Ectodermal cell (in vitro differentiated cells): ENCODE measurements at regions not wholly inside any gene's neighbourhood (a gene's known extent, or its start where the extent isn't known, plus 50 kb on each side); places are given as distances from the start of the nearest gene placed in this dataset.
"Not testable (repeated sequence)": the region's sequence is repeated elsewhere in the genome, so short reads cannot be mapped to it uniquely, and the experiment has no call there.

Source experiments
- H3K27ac ChIP-seq: 2 replicates; pipeline ENCODE4 v1.7.0; 2013; ENCODE audit warnings: mild to moderate bottlenecking, low read depth, low read length; ENCODE audit not compliant: insufficient read depth, poor library complexity, severe bottlenecking
- H3K27me3 ChIP-seq: 2 replicates; pipeline ENCODE4 v1.7.0; 2013; ENCODE audit warnings: mild to moderate bottlenecking, low read length; ENCODE audit not compliant: insufficient read depth, control insufficient read depth, poor library complexity, severe bottlenecking
- H3K36me3 ChIP-seq: one replicate; pipeline ENCODE4 v1.7.0; 2013; ENCODE audit warnings: low read length; ENCODE audit not compliant: control insufficient read depth, insufficient read depth
- H3K4me1 ChIP-seq: one replicate; pipeline ENCODE4 v1.7.0; 2013; ENCODE audit warnings: low read length; ENCODE audit not compliant: control insufficient read depth, insufficient read depth
- H3K4me3 ChIP-seq: 2 replicates; pipeline ENCODE4 v1.7.0; 2013; ENCODE audit warnings: low read depth, low read length, control low read depth; ENCODE audit not compliant: insufficient read depth
- H3K9me3 ChIP-seq: 2 replicates; pipeline ENCODE4 v1.7.0; 2013; ENCODE audit warnings: mild to moderate bottlenecking, low read length, moderate library complexity; ENCODE audit not compliant: control insufficient read depth
- WGBS, 2 experiments: methylation state at CpG; one replicate each; pipeline ENCODE4 v1.1.7; 2013; ENCODE audit warnings: missing lambda C conversion rate in 2 of 2; 5-methylcytosine and 5-hydroxymethylcytosine counted together

GRCh38 chr12:93994721-93995120, 153.7 kb upstream of the PLXNC1 start:
- Histone ChIP-seq H3K27me3 (no peaks in the 10 kb centered on the region), H3K4me1 (no peaks in the 10 kb centered on the region), H3K36me3 (no peaks in the 10 kb centered on the region), H3K27ac (no peak overlapping the region), H3K9me3 (no peaks in the 10 kb centered on the region), H3K4me3 (no peak overlapping the region)
- 85 to 94% methylated on average over 2 of the region's 2 CpGs for WGBS, 2 experiments

- WGBS, 2 experiments: 86 to 100% methylated on average over 1 of the region's 1 CpG
- no peak overlapping the region for H3K4me3 ChIP-seq
- no peaks in the 10 kb centered on the region for H3K36me3 ChIP-seq
- H3K27me3 ChIP-seq: no peaks in the 10 kb centered on the region
- H3K9me3 ChIP-seq: no peaks in the 10 kb centered on the region
- H3K27ac ChIP-seq: no peak overlapping the region
- H3K4me1 ChIP-seq: no peaks in the 10 kb centered on the region
Measured at GRCh38 chr12:93996321-93996720, 152.1 kb upstream of the PLXNC1 start.

GRCh38 chr12:94001691-94002090, 146.7 kb upstream of the PLXNC1 start:
- H3K4me1 ChIP-seq: no peaks in the 10 kb centered on the region
- H3K27ac ChIP-seq: no peak overlapping the region
- H3K9me3 ChIP-seq: no peaks in the 10 kb centered on the region
- no peaks in the 10 kb centered on the region for H3K27me3 ChIP-seq
- WGBS, 2 experiments: no CpG with 5 or more reads among the region's 1 CpG
- no peaks in the 10 kb centered on the region for H3K36me3 ChIP-seq
- no peak overlapping the region for H3K4me3 ChIP-seq

- not testable (repeated sequence) for H3K4me1 ChIP-seq, H3K4me3 ChIP-seq, H3K36me3 ChIP-seq, H3K9me3 ChIP-seq, H3K27ac ChIP-seq, H3K27me3 ChIP-seq
- 89 to 93% methylated on average over 1 of the region's 1 CpG for WGBS, 2 experiments
Measured at GRCh38 chr12:94002925-94003324, 145.5 kb upstream of the PLXNC1 start.

GRCh38 chr12:94007833-94008232, 140.5 kb upstream of the PLXNC1 start:
- H3K36me3 ChIP-seq, H3K27ac ChIP-seq, H3K4me1 ChIP-seq, H3K27me3 ChIP-seq, H3K9me3 ChIP-seq, H3K4me3 ChIP-seq: not testable (repeated sequence)
- 74 to 78% methylated on average over 6 of the region's 6 CpGs for WGBS, 2 experiments

- 51% methylated on average over 2 to 3 of the region's 3 CpGs for WGBS, 2 experiments
- no peaks in the 10 kb centered on the region for H3K27me3 ChIP-seq
- H3K4me1 ChIP-seq: no peaks in the 10 kb centered on the region
- no peaks in the 10 kb centered on the region for H3K9me3 ChIP-seq
- H3K36me3 ChIP-seq: no peaks in the 10 kb centered on the region
- H3K27ac ChIP-seq: no peak overlapping the region
- no peak overlapping the region for H3K4me3 ChIP-seq
Measured at GRCh38 chr12:94010307-94010706, 138.1 kb upstream of the PLXNC1 start.

- Histone ChIP-seq H3K4me1 (no peaks in the 10 kb centered on the region), H3K9me3 (no peaks in the 10 kb centered on the region), H3K27ac (no peak overlapping the region), H3K4me3 (no peak overlapping the region), H3K36me3 (no peaks in the 10 kb centered on the region), H3K27me3 (no peaks in the 10 kb centered on the region)
- 96 to 100% methylated on average over 2 of the region's 2 CpGs for WGBS, 2 experiments
Measured at GRCh38 chr12:94012071-94012470, 136.3 kb upstream of the PLXNC1 start.

GRCh38 chr12:94012590-94012989, 135.8 kb upstream of the PLXNC1 start:
- Histone ChIP-seq H3K4me3 (no peak overlapping the region), H3K4me1 (no peaks in the 10 kb centered on the region), H3K36me3 (no peaks in the 10 kb centered on the region), H3K27me3 (no peaks in the 10 kb centered on the region), H3K9me3 (no peaks in the 10 kb centered on the region), H3K27ac (no peak overlapping the region)
- 67 to 82% methylated on average over 1 of the region's 1 CpG for WGBS, 2 experiments

GRCh38 chr12:94017247-94017646, 131.1 kb upstream of the PLXNC1 start:
- not testable (repeated sequence) for H3K27ac ChIP-seq, H3K27me3 ChIP-seq, H3K4me3 ChIP-seq, H3K4me1 ChIP-seq, H3K36me3 ChIP-seq, H3K9me3 ChIP-seq
- 95% methylated on average over 2 of the region's 2 CpGs for WGBS, 2 experiments

- no peaks in the 10 kb centered on the region for H3K4me1 ChIP-seq
- no peaks in the 10 kb centered on the region for H3K36me3 ChIP-seq
- no peak overlapping the region for H3K27ac ChIP-seq
- H3K9me3 ChIP-seq: no peaks in the 10 kb centered on the region
- no peaks in the 10 kb centered on the region for H3K27me3 ChIP-seq
- no peak overlapping the region for H3K4me3 ChIP-seq
- 84 to 89% methylated on average over 1 of the region's 1 CpG for WGBS, 2 experiments
Measured at GRCh38 chr12:94020335-94020734, 128.0 kb upstream of the PLXNC1 start.

- Histone ChIP-seq H3K4me1 (no peaks in the 10 kb centered on the region), H3K4me3 (no peak overlapping the region), H3K36me3 (no peaks in the 10 kb centered on the region), H3K27me3 (no peaks in the 10 kb centered on the region), H3K27ac (no peak overlapping the region), H3K9me3 (no peaks in the 10 kb centered on the region)
Measured at GRCh38 chr12:94023879-94024278, 124.5 kb upstream of the PLXNC1 start.
